NCI-H2196 (cell line): ENCODE measurements at regions not wholly inside any gene's neighbourhood (a gene's known extent, or its start where the extent isn't known, plus 50 kb on each side); places are given as distances from the start of the nearest gene placed in this dataset.

Experiments used
- DNase-seq: peaks from one replicate; lab custom pipeline; 2025; ENCODE audit not compliant: unreplicated experiment; lab: John Stamatoyannopoulos, UW

DNA sequence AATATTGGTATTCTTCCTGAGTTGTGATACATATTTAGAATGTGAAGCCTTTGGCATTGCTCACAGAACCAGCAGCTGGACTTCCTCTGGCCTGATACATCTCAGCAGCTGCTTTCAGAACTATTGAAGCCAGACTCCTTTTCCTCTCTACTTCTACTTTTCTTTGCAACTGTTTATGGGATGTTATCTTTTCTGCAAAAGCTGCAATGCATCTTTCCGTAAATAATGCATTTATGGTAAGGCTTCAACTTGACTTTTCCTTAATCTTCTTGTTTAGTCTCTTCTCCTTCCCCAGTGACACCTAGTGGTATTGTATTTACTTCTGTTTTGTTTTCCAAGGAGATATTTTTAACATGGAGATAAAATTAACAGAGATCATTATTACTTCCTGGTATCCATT is 1548.7 kb downstream of the PCDH7 start:
- DNase-seq, result no peak

GRCh38 chr4:32290102-32290501 is 1569.9 kb downstream of the PCDH7 start:
- DNase-seq, result no peak

DNA sequence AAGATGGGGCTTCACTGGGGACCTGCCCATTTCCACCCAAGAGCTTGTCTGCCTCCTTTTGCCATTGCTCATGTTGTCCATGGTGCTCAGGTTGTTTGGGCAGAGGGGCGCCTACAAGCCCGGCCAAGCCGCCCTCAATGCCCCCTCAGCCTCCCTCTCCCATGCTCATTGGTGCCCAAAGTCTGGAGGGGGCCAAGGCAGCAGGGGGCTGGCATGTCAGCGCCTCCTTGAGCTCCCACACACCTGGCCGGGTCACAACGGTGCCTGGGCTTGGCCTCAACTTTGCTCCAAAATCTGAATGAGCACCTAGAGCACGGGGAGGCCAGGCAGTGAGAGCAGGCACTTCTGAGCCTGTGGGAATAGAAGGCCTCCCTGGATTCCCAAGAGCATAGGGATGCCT is 1598.8 kb downstream of the PCDH7 start:
- DNase-seq, result no peak

- DNase-seq, result no peak
These were observed 1601.3 kb downstream of the PCDH7 start for GRCh38 chr4:32321421-32321820.

DNA sequence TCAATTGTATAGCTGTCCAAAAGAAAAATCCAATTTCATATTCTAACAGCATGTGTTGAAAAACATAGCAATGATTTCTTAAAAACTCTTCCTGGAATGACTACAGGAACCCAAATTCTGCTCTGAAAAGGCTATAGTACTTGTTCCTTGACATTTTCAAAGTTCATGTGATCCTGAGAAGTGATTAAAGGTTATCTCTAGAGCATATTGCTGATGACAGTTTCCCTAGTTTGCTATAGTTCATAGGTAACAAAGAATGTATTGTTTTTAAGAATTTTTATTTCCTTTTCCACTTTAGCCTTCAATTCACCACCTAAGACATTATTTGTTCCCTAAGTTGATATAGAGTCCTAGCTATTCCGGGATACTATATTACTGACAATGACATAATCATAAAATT is 1614.6 kb downstream of the PCDH7 start:
- DNase-seq, result no peak

- no peak for DNase-seq
These were observed 1617.2 kb downstream of the PCDH7 start for GRCh38 chr4:32337403-32337802.

- DNase-seq, result no peak
These were observed 1620.4 kb downstream of the PCDH7 start for GRCh38 chr4:32340591-32340990.

- DNase-seq, result no peak
These were observed 1621.2 kb downstream of the PCDH7 start for GRCh38 chr4:32341342-32341741.

GRCh38 chr4:32342054-32342453 is 1621.9 kb downstream of the PCDH7 start:
- DNase-seq, result no peak

DNA sequence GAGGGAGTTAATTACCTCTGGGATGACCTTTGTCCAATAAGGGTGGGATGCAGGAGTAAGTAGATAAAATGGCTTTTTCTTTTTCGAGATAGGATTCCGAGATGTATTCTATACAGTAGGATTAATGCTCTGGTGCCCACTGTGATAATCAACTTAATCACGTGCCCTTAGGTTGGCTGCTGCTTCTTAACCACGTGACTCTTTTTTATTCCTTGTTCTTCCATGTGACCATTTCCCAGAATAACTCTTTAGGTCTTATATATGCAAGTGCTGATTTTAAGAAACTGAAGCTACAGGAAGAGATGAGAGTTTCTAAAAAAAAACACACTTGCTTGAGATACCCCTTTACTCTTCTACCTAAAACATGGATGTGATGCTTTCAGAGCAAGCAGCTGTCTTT is 1628.9 kb downstream of the PCDH7 start:
- no peak for DNase-seq

- DNase-seq, result no peak
These were observed 1654.0 kb downstream of the PCDH7 start for GRCh38 chr4:32374206-32374605.

DNA sequence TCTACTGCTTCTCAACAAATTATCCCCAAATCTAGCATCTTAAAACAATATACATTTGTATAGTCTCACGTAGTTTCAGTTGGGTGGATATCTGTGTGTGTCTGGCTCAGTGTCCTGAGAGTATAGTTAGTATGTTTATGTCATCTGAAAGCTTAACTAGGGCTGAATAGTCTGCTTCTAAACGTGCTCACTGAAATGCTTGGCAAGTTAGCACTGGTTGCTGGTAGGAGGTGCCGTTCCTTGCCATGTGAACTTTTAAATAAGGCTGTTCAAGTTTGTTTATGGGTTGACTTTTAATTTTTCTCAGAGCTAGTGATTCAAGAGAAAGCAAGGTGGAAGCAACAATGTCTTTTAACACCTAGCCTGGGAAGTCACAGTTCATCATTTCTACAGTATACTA is 1673.6 kb downstream of the PCDH7 start:
- no peak for DNase-seq

- DNase-seq, result no peak
These were observed 1674.1 kb downstream of the PCDH7 start for GRCh38 chr4:32394255-32394654.

- no peak for DNase-seq
These were observed 1676.4 kb downstream of the PCDH7 start for GRCh38 chr4:32396507-32397070.

DNA sequence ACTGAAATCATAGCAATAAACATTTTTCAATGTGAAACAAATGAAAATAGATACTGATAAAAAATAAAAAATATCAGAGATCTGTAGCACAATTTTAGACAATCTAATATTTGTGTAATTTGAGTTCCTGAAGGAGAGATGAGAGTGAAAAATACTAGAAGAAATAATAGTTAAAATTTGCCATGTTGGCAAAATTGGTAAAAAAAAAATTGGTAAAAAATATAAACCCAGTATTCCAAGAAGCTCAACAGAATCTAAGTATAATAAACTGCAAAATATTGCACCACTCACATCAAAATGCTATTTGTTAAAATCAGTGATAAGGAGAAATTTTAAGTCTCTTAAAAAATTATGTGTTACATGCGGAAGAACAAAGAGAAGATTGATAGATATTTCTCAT is 1680.7 kb downstream of the PCDH7 start:
- DNase-seq, result no peak

DNA sequence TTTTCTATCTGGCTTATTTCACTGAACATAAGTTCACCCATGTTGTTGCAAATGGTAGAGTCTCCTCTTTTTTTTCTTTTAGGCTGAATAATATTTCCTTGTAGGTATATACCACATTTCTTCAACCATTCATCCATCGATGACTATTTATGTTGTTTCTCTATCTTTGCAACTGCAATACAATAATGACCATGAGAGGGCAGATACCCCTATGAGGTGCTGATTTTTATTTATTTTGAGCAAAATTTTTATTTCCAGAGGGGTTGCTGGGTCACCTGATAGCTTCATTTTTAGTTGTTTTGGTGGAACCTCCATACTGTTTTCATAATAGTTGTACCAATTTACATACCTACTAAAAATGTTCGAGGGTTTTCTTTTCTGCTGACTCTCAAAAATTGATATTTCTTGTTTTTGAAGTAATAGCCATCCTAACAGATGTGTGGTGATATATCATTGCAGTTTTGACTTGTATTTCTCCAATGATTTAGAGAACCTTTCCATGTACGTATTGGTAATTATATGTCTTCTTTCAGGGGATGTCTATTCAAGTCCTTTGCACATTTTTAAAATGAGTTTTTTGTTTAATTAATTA is 1697.0 kb downstream of the PCDH7 start:
- DNase-seq, result no peak

DNA sequence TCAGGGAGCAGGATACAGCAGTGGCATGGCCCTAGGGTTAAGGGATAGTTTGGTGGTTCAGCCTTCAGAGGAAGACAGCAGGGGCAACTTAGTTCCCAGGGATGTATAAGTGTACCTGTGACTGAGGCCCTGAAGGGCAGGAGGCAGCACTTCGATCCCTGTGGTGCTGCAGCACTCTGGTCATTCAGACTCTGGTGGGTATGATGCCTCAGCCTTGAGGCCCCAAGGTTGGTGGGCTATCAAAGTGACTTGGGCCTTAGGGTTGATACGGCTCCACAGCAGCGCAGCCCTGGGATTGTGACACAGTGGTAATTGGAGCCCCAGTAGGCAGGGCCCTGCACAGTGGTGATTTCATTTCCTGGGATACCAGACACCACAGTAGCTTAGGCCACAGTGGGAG is 1703.1 kb downstream of the PCDH7 start:
- no peak for DNase-seq

DNA sequence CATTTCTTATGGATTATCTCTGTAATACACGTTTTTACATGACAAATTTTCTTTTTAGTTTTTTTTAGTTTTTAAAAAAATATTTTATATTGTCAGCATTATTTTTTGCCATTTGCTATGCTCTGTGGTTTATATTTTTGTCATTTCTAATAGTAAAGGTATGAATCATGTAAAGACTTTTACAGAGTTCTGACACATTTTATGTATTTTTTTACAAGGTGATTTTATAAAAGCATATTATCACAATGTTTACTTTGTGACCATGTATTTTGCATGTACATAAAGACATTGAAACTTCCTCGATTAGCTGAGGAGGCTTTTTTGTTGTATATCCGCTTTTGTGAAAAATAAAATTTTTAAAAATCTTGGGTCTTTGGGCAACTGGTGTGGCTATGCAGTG is 1705.1 kb downstream of the PCDH7 start:
- DNase-seq, result no peak

DNA sequence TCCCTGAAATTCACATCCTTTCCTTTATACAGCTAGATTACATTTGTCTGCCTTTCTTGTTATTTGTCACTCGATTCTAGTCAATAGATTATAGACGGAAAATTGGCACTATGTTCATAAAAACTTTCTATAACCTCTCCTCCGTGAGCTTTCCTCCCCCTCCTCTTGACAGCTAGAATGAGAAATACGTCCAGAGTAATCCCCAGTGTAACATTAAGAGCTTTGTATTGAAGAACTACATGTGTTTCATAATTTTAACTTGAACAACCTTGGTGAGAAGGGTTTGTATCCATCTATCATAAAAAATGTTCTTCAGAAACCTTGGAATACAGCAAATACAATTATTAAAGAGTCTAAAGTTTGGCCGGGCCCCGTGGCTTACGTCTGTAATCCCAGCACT is 1707.4 kb downstream of the PCDH7 start:
- DNase-seq, result no peak

- no peak for DNase-seq
These were observed 1709.0 kb downstream of the PCDH7 start for GRCh38 chr4:32429151-32429550.

DNA sequence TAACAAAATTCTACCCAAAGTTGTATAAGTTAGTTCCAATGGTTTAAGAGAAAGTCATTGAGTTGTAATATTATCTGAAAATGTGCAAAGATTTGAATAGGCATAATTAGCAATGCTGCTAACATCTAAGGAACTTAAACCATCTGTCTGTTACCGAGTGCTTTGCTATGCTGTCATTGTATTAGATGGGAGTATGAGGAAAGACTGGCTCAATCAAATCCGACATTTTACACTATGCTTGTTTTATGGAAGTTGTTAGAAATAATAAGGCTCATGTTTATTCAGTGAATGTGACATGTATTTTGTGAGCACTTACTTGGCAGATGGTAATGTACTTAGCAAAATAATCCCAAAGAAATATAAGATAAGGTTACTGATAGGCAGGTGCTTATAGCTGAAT is 1715.1 kb downstream of the PCDH7 start:
- no peak for DNase-seq

GRCh38 chr4:32436816-32437215 is 1716.6 kb downstream of the PCDH7 start:
- DNase-seq, result no peak

GRCh38 chr4:32440391-32440790 is 1720.2 kb downstream of the PCDH7 start:
- no peak for DNase-seq
